A673 (cell line): ENCODE measurements at regions not wholly inside any gene's neighbourhood (a gene's known extent, or its start where the extent isn't known, plus 50 kb on each side); places are given as distances from the start of the nearest gene placed in this dataset.

Experiments used
- BruUV-seq: library from RNA; stranded (reverse); fragments of 400-500 nt; replicated peaks from 2 replicates; lab custom pipeline; 2021; lab: Mats Ljungman, UMichigan
- CTCF ChIA-PET: fragments of 300-600 bp; sonication (Branson Sonifier 250); formaldehyde crosslinking; loops from one replicate; lab custom pipeline; 2022; ENCODE audit warnings: antibody characterized with exemption; lab: Charles Lee
- POLR2A ChIA-PET: fragments of 300-600 bp; sonication (Branson Sonifier 250); formaldehyde crosslinking; loops from one replicate; lab custom pipeline; 2022; ENCODE audit warnings: antibody characterized with exemption; ENCODE audit not compliant: low non-redundant PET; lab: Charles Lee
- DNase-seq: peaks from one replicate; pipeline ENCODE4 v3.0.0-alpha.2; 2015; ENCODE audit warnings: low spot score
- H3K27ac ChIP-seq: fragments of 200-600 bp; sonication (generic); 2 replicates; pipeline ENCODE4 v1.5.1; 2016; ENCODE audit warnings: mixed run types, low read depth, mild to moderate bottlenecking, mixed read lengths, antibody characterized with exemption, low read length; ENCODE audit not compliant: poor library complexity, severe bottlenecking
- H3K27me3 ChIP-seq: fragments of 200-600 bp; sonication (generic); replicated peaks from 2 replicates; pipeline ENCODE4 v1.6.1; 2017; ENCODE audit warnings: mixed run types, low read depth, mild to moderate bottlenecking, mixed read lengths, antibody characterized with exemption, low read length; ENCODE audit not compliant: insufficient read depth, poor library complexity
- H3K36me3 ChIP-seq: fragments of 200-600 bp; sonication (generic); 2 replicates; pipeline ENCODE4 v1.6.1; 2016; ENCODE audit warnings: mixed run types, mild to moderate bottlenecking, mixed read lengths, antibody characterized with exemption, low read length; ENCODE audit not compliant: insufficient read depth, poor library complexity, severe bottlenecking
- H3K4me1 ChIP-seq: fragments of 200-600 bp; sonication (generic); 2 replicates; pipeline ENCODE4 v1.6.1; 2017; ENCODE audit warnings: mixed run types, mild to moderate bottlenecking, mixed read lengths, antibody characterized with exemption, low read length; ENCODE audit not compliant: insufficient read depth, poor library complexity, severe bottlenecking
- H3K4me3 ChIP-seq: fragments of 200-600 bp; sonication (generic); 2 replicates; pipeline ENCODE4 v1.5.1; 2016; ENCODE audit warnings: low read depth, mixed run types, mild to moderate bottlenecking, mixed read lengths, low read length; ENCODE audit not compliant: poor library complexity, severe bottlenecking
- H3K9me3 ChIP-seq: fragments of 200-600 bp; sonication (generic); 2 replicates; pipeline ENCODE4 v1.6.1; 2016; ENCODE audit warnings: mixed run types, low read depth, mild to moderate bottlenecking, mixed read lengths, antibody characterized with exemption, low read length; ENCODE audit not compliant: poor library complexity, severe bottlenecking
- CTCF ChIP-seq: fragments of 300-800, 200-600 bp; sonication (generic); conservative IDR thresholded peaks from 2 replicates; pipeline ENCODE4 v1.5.1; 2017; ENCODE audit warnings: low read depth, mild to moderate bottlenecking, antibody characterized with exemption, low read length, moderate library complexity, mixed read lengths
- EZH2 ChIP-seq: fragments of 200-600 bp; sonication (generic); IDR thresholded peaks from 2 replicates; pipeline ENCODE4 v1.6.1; 2017; ENCODE audit warnings: borderline replicate concordance, low read depth, mild to moderate bottlenecking, mixed read lengths, antibody characterized with exemption, low read length; ENCODE audit not compliant: poor library complexity, severe bottlenecking
- intact Hi-C: fragments of 100-400 bp; cut with micrococcal nuclease; formaldehyde crosslinking; loops from one replicate; pipeline ENCODE4 v1.10.0; 2022; ENCODE audit not compliant: unreplicated experiment

GRCh38 chr6:105981888-105982358 lies 104.2 kb upstream of the PRDM1 start:
- POLR2A ChIA-PET = no interaction called here
- no peaks in the 10 kb centered on the region for H3K27me3 ChIP-seq
- no TSS peak for BruUV-seq

GRCh38 chr6:105981002-105981887 lies 104.9 kb upstream of the PRDM1 start:
- H3K9me3 ChIP-seq = no peaks in the 10 kb centered on the region
- intact Hi-C loops = no loop called here
- CTCF ChIA-PET = interaction anchor here (0.5 kb wide), 1 partner anchor 41 kb away, joined by 3 read pairs; no protein-coding TSS in a partner anchor
- POLR2A ChIA-PET = no interaction called here
- no peak for DNase-seq
- TF ChIP-seq EZH2 (no peak), CTCF (no peak)
- no peaks in the 10 kb centered on the region for H3K36me3 ChIP-seq
- H3K27me3 ChIP-seq = no peaks in the 10 kb centered on the region
- no peaks in the 10 kb centered on the region for H3K4me1 ChIP-seq
- no peak overlapping the region for H3K4me3 ChIP-seq
- no TSS peak for BruUV-seq
- H3K27ac ChIP-seq = no peak overlapping the region

More at GRCh38 chr6:105981888-105982358, 104.2 kb upstream of the PRDM1 start:
- Histone ChIP-seq H3K9me3 (no peaks in the 10 kb centered on the region), H3K4me3 (no peak overlapping the region), H3K36me3 (no peaks in the 10 kb centered on the region), H3K27ac (no peak overlapping the region), H3K4me1 (no peaks in the 10 kb centered on the region)
- TF ChIP-seq CTCF (no peak), EZH2 (no peak)
- intact Hi-C loops = no loop called here
- no peak for DNase-seq
- CTCF ChIA-PET = no interaction called here

- H3K4me1 ChIP-seq = no peaks in the 10 kb centered on the region
- no peak for DNase-seq
- no peaks in the 10 kb centered on the region for H3K27me3 ChIP-seq
- intact Hi-C loops = no loop called here
- no TSS peak for BruUV-seq
- H3K4me3 ChIP-seq = no peak overlapping the region
- no peak overlapping the region for H3K27ac ChIP-seq
- no peaks in the 10 kb centered on the region for H3K9me3 ChIP-seq
- TF ChIP-seq EZH2 = no peak
- POLR2A ChIA-PET = no interaction called here
- CTCF ChIA-PET = no interaction called here
- no peaks in the 10 kb centered on the region for H3K36me3 ChIP-seq
Observed at GRCh38 chr6:105978974-105979373, 107.2 kb upstream of the PRDM1 start.
